PC-9 (cell line): ENCODE measurements at regions not wholly inside any gene's neighbourhood (a gene's known extent, or its start where the extent isn't known, plus 50 kb on each side); places are given as distances from the start of the nearest gene placed in this dataset.

Experiments used
- BruUV-seq: library from RNA; stranded (reverse); fragments of 400-500 nt; replicated peaks from 2 replicates; lab custom pipeline; 2021; lab: Mats Ljungman, UMichigan
- CTCF ChIA-PET: fragments of 300-600 bp; sonication (Branson Sonifier 250); formaldehyde crosslinking; loops from one replicate; lab custom pipeline; 2022; ENCODE audit warnings: antibody characterized with exemption; lab: Charles Lee
- POLR2A ChIA-PET: fragments of 300-600 bp; sonication (Branson Sonifier 250); formaldehyde crosslinking; loops from one replicate; lab custom pipeline; 2022; ENCODE audit warnings: antibody characterized with exemption; ENCODE audit not compliant: unreplicated experiment; lab: Charles Lee
- DNase-seq, 2 experiments: peaks; one replicate each; pipeline versions ENCODE4 v3.0.0 to v3.0.0-alpha.2; 2015 to 2022; ENCODE audit warnings: mixed read lengths in 1 of 2
- H2AFZ ChIP-seq: fragments of 200-600 bp; sonication (generic); 2 replicates; pipeline ENCODE4 v1.8.1; 2017; ENCODE audit warnings: antibody characterized with exemption
- H3F3A ChIP-seq: fragments of 200-600 bp; sonication (generic); 2 replicates; pipeline ENCODE4 v1.8.1; 2017; ENCODE audit warnings: antibody characterized with exemption, mild to moderate bottlenecking, low read depth; ENCODE audit not compliant: insufficient read depth
- H3K27ac ChIP-seq: fragments of 200-600 bp; sonication (generic); 2 replicates; pipeline ENCODE4 v1.6.1; 2016; ENCODE audit warnings: mixed run types
- H3K27me3 ChIP-seq: fragments of 200-600 bp; sonication (generic); 2 replicates; pipeline ENCODE4 v1.6.1; 2016; ENCODE audit warnings: low read depth, mixed run types; ENCODE audit not compliant: insufficient read depth
- H3K36me3 ChIP-seq: fragments of 200-600 bp; sonication (generic); 2 replicates; pipeline ENCODE4 v1.6.1; 2016; ENCODE audit warnings: low read depth, mixed run types
- H3K4me1 ChIP-seq: fragments of 200-600 bp; sonication (generic); replicated peaks from 2 replicates; pipeline ENCODE4 v1.6.1; 2016; ENCODE audit warnings: mixed run types; ENCODE audit not compliant: insufficient read depth
- H3K4me2 ChIP-seq: fragments of 200-600 bp; sonication (generic); 2 replicates; pipeline ENCODE4 v1.6.1; 2017; ENCODE audit warnings: mixed run types
- H3K4me3 ChIP-seq: fragments of 200-600 bp; sonication (generic); 2 replicates; pipeline ENCODE4 v1.6.1; 2016; ENCODE audit warnings: mixed run types
- H3K79me2 ChIP-seq: fragments of 200-600 bp; sonication (generic); 2 replicates; pipeline ENCODE4 v1.6.1; 2017; ENCODE audit warnings: low read depth, mixed run types
- H3K9me2 ChIP-seq: fragments of 200-600 bp; sonication (generic); 2 replicates; pipeline ENCODE4 v1.8.1; 2017; ENCODE audit warnings: mild to moderate bottlenecking; ENCODE audit not compliant: insufficient read depth
- H3K9me3 ChIP-seq: fragments of 200-600 bp; sonication (generic); 2 replicates; pipeline ENCODE4 v1.8.1; 2016; ENCODE audit warnings: low read depth; ENCODE audit not compliant: insufficient read depth
- H4K20me1 ChIP-seq: fragments of 200-600 bp; sonication (generic); 2 replicates; pipeline ENCODE4 v1.8.1; 2017; ENCODE audit not compliant: insufficient read depth
- EZH2 ChIP-seq: fragments of 200-600 bp; sonication (generic); IDR thresholded peaks from 2 replicates; pipeline ENCODE4 v1.8.0; 2017; ENCODE audit warnings: antibody characterized with exemption, low read depth
- intact Hi-C: fragments of 100-400 bp; cut with micrococcal nuclease; formaldehyde crosslinking; loops from one replicate; pipeline ENCODE4 v1.10.0; 2022; ENCODE audit not compliant: unreplicated experiment
- TF ChIP-seq, protein P1 (sequence below): fragments of 200-600 bp; sonication (generic); conservative IDR thresholded peaks from 2 replicates; pipeline ENCODE4 v1.6.1; 2017; ENCODE audit warnings: mixed run types, antibody characterized with exemption, mild to moderate bottlenecking, moderate library complexity

DNA sequence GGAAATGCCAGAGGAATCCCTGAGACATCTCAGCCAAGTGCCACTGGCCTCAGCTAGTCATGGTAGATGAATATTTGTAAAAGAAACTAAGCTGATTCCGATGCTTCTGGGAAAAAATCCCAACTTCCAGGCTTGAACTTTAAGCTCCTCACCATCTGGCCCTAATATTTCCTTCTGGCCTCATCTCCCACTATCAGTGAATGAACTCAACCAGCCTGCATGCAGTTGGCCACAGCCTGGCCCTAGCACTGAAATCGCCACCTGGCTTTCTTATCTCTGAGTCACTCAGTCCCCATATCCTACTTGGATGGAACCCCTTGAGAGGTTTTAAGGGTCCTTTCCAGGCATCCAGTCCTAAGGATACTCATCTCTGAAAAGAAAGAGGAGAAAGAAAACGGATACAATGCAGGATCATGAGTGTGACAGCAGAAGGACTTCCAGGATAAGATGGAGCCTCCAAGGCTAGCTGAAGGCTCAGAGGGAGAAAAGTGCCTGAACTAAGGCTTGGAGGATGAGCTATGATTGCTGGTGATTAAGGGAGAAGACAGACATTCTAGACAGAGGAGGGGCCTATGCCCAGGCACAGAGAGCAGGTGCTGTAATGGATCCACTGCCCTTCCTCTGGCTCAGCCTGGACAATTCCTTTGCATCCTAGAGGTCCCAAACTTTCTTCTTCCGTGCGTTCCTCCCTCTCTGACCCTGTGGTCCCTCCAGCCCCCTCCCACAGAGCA, 141.5 kb upstream of the MYCN start:
- TF ChIP-seq, protein P1, sequence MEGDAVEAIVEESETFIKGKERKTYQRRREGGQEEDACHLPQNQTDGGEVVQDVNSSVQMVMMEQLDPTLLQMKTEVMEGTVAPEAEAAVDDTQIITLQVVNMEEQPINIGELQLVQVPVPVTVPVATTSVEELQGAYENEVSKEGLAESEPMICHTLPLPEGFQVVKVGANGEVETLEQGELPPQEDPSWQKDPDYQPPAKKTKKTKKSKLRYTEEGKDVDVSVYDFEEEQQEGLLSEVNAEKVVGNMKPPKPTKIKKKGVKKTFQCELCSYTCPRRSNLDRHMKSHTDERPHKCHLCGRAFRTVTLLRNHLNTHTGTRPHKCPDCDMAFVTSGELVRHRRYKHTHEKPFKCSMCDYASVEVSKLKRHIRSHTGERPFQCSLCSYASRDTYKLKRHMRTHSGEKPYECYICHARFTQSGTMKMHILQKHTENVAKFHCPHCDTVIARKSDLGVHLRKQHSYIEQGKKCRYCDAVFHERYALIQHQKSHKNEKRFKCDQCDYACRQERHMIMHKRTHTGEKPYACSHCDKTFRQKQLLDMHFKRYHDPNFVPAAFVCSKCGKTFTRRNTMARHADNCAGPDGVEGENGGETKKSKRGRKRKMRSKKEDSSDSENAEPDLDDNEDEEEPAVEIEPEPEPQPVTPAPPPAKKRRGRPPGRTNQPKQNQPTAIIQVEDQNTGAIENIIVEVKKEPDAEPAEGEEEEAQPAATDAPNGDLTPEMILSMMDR, result no peak
- TF ChIP-seq EZH2, result no peak
- no peaks in the 10 kb centered on the region for H3K9me2 ChIP-seq
- BruUV-seq, result no TSS peak
- no peaks in the 10 kb centered on the region for H3K9me3 ChIP-seq
- intact Hi-C loops, result no loop called here
- H2AFZ ChIP-seq, result no peak overlapping the region
- CTCF ChIA-PET, result no interaction called here
- H3F3A ChIP-seq, result no peaks in the 10 kb centered on the region
- no peak overlapping the region for H3K4me2 ChIP-seq
- H3K4me3 ChIP-seq, result no peak overlapping the region
- POLR2A ChIA-PET, result no interaction called here
- no peak for DNase-seq
- H3K4me1 ChIP-seq, result no peaks in the 10 kb centered on the region
- H3K79me2 ChIP-seq, result no peaks in the 10 kb centered on the region
- H3K27me3 ChIP-seq, result peaks cover 92% of the 10 kb centered on the region
- H3K27ac ChIP-seq, result no peak overlapping the region
- no peaks in the 10 kb centered on the region for H4K20me1 ChIP-seq
- H3K36me3 ChIP-seq, result no peaks in the 10 kb centered on the region

DNA sequence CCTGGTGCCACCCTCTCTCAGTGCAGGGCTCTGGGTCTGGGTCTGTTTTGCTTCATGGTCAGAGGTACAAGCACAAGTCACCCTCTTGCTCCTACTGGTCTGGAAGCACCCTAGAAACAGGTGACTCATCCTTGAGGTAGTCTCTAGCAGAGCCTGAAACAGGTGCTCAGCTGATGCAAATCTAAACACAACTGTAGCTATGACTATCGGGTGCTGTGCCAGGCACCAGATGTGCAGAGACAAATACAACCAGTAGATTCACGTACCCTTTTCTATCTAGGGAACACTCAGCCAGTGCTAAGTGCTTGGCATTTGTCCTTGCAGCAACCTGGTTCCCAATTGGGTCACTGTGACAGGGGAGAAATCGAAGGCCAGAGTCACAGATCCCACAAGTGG, 140.9 kb upstream of the MYCN start:
- no peak for TF ChIP-seq EZH2
- TF ChIP-seq, protein P1, result no peak
- no peaks in the 10 kb centered on the region for H3K9me2 ChIP-seq
- DNase-seq, result peak in 1 of 2 experiments; percentile 59
- CTCF ChIA-PET, result no interaction called here
- peaks cover 92% of the 10 kb centered on the region for H3K27me3 ChIP-seq
- H4K20me1 ChIP-seq, result no peaks in the 10 kb centered on the region; the same call in 1 of the 2 replicates
- POLR2A ChIA-PET, result no interaction called here
- no peaks in the 10 kb centered on the region for H3K79me2 ChIP-seq
- no peak overlapping the region for H3K27ac ChIP-seq
- H3F3A ChIP-seq, result no peaks in the 10 kb centered on the region
- H3K4me1 ChIP-seq, result no peaks in the 10 kb centered on the region
- no peak overlapping the region for H2AFZ ChIP-seq
- H3K36me3 ChIP-seq, result no peaks in the 10 kb centered on the region
- no peak overlapping the region for H3K4me3 ChIP-seq
- BruUV-seq, result no TSS peak
- H3K4me2 ChIP-seq, result no peak overlapping the region
- intact Hi-C loops, result no loop called here
- H3K9me3 ChIP-seq, result no peaks in the 10 kb centered on the region

DNA sequence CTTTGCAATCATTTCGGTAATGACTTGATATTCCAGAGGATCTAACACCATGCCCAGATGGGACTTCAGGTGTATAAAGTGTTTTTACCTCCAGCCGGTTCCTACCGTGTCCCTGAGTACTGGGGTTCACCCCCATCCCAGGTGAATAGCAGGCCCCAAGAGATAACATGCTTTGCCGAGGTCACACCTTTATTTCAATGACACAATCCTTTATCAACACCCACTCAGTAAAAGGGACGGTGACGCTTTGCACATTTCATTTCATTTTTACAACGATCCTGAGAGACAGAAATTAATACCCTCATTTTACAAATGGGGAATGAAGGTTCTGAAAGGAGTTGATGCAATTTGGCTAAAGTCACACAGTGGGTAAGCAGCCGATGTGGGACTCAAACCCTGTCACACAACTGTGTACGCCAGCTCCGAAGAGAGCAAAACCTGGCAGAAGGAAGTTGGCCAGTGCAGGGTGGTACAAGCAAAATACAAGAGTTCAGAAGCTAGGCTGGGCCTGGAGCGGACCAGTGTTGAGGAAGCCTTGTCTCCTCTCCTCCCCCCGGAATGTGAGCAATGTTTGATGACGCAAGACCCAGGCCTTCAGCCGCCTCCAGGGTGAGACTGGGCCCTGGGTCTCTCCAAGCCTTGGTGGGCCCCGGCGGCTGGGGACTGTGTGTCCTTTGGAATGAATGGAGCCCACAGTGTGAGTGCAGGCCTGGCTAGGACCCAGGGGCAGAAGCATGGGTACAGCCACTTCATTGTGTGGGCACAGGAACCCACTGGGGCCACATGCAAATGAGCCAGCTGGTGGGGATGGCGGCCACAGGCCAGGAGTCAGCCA, 139.6 kb upstream of the MYCN start:
- CTCF ChIA-PET, result no interaction called here
- TF ChIP-seq EZH2, result no peak
- TF ChIP-seq, protein P1, result no peak

More for the DNA sequence above, 139.6 kb upstream of the MYCN start:
- Histone ChIP-seq H3K27me3 (peaks cover 92% of the 10 kb centered on the region), H3K4me2 (no peak overlapping the region), H3K27ac (no peak overlapping the region), H3K4me3 (no peak overlapping the region), H2AFZ (no peak overlapping the region), H3K9me2 (no peaks in the 10 kb centered on the region), H3K4me1 (no peaks in the 10 kb centered on the region), H3K9me3 (no peaks in the 10 kb centered on the region), H4K20me1 (no peaks in the 10 kb centered on the region; the same call in 1 of the 2 replicates), H3K36me3 (no peaks in the 10 kb centered on the region), H3F3A (no peaks in the 10 kb centered on the region), H3K79me2 (no peaks in the 10 kb centered on the region)
- intact Hi-C loops, result no loop called here
- POLR2A ChIA-PET, result no interaction called here
- no TSS peak for BruUV-seq
- no peak for DNase-seq
